ENCODE measurements at regions not wholly inside any gene's neighbourhood (a gene's known extent, or its start where the extent isn't known, plus 50 kb on each side); places are given as distances from the start of the nearest gene placed in this dataset.

- no peak for TF ChIP-seq EZH2phosphoT487 (IDR thresholded peaks at IDR 0.05; ENCODE audit: borderline replicate concordance, low read length)
- no peak for TF ChIP-seq CTCF (IDR thresholded peaks at IDR 0.05; ENCODE audit: low read depth, low read length, poor library complexity, severe bottlenecking)
These were observed 167.0 kb upstream of the MYLIP start for GRCh38 chr6:15961635-15962448.

Data from DOHH2 (cell line).